Mucosa of gallbladder (tissue), 1 donor: ENCODE measurements at regions not wholly inside any gene's neighbourhood (a gene's known extent, or its start where the extent isn't known, plus 50 kb on each side); places are given as distances from the start of the nearest gene placed in this dataset.
"Not testable (repeated sequence)": the region's sequence is repeated elsewhere in the genome, so short reads cannot be mapped to it uniquely, and the experiment has no call there.

Experiments
- DNase-seq: peaks from one replicate; pipeline ENCODE4 v3.0.0-alpha.2; 2020; ENCODE audit warnings: low spot score
- donor health status: DM: no; HTN: no; CAD: no.

DNA sequence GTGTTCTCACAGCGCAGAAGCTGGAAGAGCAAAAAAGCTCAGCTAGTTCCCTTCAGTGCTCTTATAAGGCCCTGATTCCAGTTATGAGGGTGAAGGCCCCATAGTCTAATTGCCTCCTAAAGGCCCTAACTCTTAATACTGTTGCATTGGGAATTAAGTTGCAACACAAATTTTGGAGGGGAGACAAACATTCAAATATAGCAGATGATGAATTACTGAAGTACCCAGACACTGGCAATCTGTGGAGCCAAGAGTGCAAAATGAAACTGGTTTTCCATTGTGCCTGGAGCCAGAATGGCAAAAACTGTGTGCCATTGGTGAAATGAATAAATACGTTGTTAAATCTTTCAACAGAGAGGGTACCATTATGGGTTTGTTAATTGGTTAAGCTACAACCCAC lies 356.0 kb downstream of the PPARGC1A start:
- DNase-seq = no peak

DNA sequence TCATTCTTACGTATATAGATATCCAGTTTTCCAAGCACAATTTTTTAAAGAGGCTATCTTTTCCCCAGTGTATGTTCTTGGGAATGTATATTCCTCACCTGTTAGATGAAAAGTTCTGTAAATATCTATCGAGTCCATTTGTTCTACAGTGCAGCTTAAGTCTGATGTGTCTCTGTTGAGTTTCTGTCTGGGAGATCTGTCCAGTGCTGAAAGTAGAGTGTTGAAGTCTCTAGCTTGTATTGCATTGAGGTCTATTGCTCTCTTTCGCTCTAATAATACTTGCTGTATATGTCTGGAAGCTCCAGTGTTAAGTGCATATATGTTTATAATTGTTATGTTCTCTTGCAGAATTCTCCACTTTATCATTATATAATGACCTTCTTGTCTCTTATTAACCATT lies 373.1 kb downstream of the PPARGC1A start:
- DNase-seq = no peak

DNA sequence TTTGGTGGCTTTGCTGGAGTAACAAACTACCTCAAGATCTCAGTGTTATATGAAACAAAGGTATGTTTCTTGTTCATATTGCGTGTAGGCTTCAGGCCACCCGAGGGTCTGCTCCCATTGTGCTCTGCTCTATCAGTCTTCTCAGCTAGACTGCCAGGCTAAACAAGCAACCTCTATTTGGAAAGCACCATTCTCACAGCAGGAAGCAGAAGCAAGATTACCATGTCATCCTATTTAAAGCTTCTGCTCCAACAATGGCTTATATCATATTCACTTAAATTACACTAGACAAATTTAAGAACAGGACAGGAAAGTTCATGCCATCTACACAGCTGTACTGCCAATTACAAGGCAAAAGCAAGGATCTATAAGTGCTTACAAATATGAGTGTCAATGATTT lies 385.8 kb downstream of the PPARGC1A start:
- no peak for DNase-seq

DNA sequence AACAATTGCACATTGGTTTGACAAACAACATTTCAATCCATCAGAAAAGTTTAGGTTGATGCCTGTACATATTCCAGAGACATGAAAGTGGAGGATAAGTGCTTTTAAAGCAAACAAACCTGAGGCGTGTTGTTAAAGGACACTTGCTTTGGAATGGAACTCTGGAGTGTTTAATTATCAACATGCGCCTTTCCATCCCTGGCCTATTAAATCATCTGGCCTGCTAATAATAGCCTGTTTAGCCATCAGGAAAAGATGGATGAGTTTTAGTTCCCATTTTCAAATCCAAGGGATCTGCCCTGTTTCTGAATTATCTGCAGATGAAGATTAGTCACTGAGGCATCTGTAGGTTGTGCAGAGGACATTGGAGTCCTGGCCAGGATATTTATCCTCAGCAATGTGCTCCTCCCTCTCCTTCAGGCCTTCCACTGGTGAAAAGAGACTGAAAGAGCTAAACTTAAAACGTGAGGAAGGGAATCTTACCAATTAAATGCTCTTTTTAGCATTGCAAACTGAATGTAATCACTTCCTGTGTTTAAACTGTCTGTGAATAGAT lies 388.9 kb downstream of the PPARGC1A start:
- no peak for DNase-seq

DNA sequence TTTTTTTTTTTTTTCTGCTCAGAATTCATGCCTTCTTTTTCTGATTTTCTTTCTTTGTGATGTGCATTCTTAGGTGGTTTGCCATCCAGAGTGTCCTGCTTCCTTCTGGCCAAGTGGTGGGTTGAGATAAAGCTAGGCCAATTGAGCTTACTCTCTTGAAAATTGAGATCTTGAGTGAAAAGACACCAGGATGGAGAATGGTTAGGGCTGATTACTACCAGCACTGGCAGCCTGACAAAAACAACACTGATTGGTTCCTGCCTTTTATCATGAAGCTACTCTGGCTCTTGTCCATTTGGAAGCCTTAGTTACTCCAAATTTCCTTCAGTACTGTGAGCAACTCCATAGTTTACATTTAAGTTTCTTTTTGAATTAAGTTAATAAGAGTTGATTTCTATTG lies 404.0 kb downstream of the PPARGC1A start:
- no peak for DNase-seq

DNA sequence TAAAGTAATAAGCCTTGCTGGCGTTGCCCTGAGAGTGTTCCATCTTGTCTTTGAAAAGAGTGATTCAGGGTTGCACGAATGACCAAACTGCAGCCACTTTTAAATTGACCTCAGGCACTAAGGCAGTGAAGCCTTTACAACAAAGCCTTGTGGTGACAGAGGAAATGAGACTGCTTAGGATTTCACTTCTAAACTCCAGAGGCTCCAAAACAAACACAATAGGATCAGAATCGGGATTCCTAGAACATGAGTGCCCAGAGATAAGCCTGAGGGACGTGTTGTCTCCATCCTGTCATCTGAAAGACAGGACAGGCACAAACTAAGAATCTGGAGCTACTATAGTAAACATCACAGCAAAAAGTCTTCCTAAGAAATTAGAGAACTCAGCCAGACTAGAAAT lies 405.2 kb downstream of the PPARGC1A start:
- no peak for DNase-seq

DNA sequence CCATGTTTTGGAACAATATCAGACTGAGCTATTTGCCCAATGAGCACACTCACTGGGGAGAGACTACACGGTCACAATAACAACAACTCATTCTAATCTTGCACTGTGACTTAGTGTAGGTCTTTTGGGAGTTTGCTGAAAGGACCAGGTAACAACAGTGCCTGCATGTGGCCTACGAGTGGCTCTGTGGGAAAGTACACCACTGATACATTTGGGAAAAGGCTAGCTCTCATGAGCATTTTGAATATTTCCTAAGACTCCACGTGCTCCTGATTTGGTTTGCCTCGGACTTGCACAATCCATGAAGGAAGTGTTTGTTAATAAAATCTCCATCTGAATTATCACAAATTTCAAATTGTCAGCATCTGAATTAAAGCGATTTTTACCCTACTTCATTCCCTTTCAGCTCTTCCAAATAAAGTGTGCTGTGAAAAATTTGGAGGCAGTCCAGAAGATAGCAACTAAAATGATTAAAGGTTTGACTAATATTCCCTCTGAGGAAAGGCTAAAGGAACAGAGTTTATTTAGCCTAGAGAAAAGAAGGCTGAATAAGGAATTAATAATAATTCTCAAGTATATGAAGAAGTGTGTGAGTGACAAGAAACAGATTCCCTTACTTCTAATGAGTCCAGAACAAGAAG lies 406.4 kb downstream of the PPARGC1A start:
- DNase-seq = no peak

DNA sequence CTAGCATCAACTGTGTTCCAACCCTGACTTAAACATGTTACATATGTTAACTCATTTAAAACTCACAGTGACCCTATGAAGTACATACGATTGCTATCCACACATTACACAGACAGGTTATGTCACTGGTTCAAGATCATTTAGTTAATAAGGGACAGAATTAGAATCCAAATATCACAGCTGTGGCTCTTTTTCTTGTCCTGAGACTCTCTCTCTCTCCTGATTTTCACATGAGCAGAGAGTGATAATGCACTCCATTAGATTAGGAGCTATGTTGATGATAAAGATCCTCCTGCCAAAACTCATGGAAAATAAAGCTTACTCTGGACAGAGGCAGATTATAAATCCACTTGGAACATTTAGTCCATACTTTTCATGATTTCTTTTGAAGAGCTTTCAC lies 408.3 kb downstream of the PPARGC1A start:
- no peak for DNase-seq

DNA sequence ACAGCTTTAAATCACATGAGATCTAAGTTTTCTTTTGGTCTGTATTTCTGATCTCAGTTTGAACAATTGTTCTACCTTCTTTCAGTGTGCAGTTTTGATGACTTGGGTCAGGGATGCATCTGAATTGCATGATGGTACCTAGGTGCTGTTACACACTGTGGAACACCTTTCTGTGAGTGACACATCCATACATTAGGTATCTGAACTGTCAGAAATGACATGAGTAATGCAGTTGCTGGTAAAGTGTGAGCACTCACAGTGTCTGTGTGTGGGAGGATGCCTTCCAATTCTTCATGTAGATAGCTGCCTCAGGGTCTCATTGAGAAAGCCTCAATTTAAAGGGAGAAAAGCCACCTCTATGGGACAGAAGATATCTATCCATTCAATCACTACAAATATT lies 411.9 kb downstream of the PPARGC1A start:
- no peak for DNase-seq

DNA sequence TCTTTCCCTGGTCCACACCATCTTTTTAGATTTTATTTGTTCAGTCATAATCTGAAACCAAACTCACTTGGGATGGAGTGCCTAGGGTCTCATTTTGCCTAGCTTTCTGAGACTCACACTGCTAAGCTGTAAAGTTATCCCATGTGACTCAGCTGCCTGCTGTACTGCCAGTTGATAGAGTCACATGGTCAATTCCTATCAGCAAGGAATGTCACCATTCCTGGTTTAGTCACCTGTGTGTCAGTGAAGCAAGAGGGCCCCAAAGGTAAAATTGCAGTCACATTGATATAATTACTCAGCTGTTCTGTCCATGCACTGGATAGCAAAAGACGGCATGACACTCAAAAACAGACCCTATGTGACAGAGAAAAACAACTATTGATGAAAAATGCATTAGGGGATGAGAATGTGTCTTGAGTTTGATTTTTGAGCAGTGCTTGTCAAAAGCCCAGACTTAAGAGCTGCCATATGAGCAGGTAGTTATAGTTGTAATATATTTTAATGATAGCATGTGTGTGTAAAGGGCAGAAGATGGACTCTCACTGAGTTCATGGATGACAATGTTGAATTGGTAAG lies 413.2 kb downstream of the PPARGC1A start:
- DNase-seq = peak; percentile 32

DNA sequence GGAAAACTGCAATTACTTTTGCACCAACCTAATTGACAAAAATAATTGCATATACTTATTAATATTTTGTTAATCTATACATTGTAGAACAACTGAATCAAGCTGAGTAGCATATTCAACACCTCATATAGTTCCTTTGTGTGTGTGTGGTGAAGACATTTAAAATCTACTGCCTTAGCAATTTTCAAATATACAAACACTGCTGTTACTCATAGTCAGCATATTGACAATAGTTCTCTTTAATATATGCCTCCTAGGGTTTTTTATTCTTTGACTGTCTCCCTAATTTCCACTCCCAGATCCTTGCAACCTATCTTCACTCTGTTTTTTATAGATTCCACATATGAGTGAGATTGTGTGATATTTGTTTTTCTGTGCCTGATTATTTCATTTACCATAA lies 426.8 kb downstream of the PPARGC1A start:
- DNase-seq = no peak

DNA sequence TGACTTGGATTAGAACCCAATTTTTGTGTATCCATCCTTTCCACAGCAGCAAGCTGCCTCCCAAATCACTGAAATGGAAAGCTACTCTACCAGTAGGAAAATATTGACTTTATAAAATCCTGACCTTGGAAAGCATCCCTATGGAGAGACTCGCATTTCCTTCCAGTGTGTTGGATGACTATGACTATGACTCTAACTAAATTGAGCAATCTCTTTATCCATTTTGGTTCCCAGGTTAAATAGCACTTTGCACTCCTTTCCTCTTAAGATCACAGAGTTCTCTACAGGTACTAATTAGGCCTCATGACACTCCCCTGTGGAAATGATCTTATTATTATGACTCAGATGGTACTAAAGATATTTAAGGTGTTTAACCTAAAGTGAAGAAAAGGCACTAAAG lies 431.8 kb downstream of the PPARGC1A start:
- no peak for DNase-seq

DNA sequence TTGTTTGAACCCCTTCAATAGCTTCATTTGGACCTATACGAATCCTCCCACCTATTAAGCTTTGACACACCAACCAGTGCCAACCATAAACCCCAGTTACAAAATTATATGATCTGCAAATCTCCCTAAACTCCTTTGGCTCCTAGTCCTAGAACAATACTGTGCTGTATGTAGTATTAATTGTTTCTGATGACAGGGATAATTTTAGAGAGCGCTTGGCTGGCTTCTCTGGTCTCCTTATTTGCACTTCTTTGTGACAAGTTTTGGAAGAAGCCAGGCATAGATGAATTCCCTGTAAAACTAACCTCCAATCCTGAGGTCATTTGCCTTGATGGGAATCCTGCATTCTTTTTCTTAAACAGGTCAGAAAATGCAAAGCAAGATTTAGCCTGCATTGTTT lies 433.0 kb downstream of the PPARGC1A start:
- DNase-seq = no peak

DNA sequence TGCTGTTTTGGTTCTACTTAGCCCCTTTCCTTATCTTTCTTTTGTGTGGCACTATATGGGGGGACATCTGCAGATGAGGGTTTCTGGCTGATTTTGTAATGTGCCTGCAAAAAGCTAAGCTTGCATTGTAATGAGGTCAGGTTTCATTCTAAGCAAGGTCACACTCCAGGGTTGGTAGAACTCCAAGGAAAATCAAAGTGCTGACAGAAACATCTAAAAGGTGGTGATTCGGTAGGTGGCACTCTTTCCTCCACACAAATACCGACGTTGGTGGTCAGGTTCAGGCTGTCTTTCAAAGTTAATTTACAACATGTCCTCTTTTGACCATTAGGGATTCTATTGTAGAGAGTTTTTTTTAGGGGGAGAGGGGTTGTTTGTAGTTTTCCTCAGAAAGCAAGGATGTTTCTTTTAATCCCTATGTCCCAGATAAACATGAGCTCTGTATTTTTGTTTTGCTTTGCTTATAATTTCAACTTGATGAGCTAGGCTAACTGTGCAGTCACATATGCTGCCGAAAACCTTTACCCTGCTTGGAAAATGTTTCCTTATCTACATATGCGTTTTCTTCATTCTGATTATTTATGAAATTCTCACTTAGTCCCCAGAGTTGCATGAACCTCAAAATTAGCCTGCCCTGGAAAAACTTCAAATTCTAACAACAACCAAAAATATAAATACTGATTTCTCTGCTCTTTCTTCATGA lies 434.2 kb downstream of the PPARGC1A start:
- peak; percentile 16 for DNase-seq

DNA sequence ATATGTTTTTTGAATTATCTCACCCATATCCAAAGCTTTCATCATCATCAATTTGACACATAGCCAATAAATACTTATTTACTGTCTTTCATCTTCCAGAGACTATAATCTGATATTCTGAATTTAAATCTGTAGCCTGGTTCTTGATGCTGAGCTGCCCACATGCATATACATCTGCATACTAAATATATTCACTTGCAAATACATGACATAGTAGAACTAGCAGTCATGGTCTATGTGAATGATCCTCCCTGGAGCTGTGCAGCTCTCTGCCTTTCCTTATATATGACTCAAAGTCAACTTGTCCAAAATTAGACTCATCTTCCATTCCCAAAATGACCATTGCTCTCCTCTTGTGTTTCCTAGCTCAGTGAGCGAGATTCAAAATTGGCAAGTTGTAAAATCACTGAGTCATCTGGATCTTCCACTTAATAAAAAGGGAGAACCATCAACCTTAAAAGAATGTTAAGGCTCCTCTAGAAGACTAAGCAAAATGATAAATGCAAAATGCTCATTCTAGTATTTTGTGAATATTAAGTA lies 448.2 kb downstream of the PPARGC1A start:
- DNase-seq = no peak

DNA sequence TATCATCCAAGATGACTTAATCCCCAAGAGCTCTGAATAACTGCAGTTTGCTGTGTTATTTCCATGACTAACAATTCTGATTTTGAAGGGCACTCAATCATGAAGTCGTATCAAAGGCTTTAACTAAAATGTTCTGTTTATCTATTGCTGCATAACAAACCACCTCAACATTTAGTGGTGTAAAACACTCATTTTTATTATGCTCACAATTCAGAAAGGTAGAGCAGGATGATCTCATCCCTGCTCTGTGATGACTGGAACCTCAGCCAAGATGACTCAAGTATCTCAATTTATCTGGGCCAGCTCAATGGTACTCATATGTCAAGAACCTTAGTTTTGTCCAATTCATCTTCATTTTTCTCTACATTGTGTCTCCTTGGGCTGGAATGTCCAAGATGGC lies 451.1 kb downstream of the PPARGC1A start:
- no peak for DNase-seq

DNA sequence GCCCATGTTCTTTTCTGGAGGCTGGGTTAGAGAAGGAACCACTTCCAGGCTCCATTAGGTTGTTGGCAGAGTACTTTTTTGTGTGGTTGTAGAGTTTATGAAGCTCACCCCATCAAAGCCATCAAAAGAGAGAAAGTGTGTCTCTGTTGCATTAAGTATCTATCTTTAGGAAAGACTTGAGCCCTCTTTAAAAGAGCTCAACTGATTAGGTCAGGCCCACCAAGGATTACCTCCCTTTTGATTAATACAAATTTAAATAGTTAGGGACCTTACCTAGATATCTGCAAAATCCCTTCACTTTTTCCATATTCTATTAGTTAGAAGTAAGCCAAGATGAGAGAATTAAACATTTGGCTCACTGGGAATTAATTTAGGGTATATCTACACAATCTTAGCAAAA lies 460.4 kb downstream of the PPARGC1A start:
- DNase-seq = no peak

DNA sequence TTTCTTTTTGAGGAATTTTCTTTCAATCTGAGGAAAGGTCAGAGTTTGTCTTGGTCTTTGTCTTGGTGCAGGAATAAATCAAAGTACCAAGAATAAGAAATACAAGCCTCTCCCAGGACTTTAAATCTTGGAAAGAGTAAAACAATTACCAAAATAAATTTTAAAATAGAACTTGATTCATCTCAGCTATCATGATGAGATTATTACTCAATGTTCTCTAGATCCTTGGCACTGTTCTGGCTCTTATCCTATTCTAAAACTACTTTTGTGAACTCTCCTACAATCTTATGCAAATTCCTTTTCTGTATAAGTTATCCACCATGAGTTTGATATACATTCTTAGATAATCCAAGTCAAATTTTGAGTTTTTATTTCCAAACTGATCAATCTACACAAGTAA lies 464.3 kb downstream of the PPARGC1A start:
- no peak for DNase-seq

DNA sequence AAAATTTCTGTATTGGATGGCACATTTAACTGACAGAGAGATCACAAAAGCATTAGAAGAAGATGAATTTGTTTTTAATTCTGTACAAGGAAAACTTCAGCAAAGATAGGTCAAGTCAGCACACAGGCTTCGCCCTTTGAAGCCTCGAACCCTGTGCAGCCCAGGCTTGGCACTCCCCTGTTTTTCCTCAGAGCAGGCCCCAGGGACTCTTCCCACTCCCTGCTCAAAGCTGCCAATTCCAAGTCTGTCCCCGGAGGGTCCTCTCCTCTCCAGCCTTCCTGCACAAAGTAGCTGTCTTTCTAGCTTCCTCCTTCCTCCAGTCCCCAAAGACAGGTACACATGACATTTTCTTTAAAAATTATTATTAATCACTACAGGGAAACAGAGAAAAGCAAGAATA lies 466.3 kb downstream of the PPARGC1A start:
- DNase-seq = no peak

DNA sequence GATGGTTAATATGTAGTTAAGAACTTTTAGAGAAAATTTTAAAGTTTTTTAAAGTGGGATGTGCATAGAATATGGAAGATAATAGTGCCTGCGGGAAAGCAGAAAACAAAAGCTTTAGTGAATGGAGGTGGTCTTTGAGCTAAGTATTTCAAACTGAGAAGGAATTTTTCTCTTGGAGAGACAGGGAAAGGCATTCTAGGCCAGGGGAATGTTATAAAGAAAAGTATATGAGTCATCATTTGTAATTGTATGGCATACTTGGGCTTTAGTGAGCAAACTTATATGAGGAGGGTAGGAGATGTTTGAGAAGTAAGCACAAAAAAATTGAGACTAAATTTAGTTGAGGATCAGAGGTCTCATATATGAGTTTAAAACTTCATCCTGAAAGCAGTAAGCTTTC lies 467.0 kb downstream of the PPARGC1A start:
- no peak for DNase-seq

DNA sequence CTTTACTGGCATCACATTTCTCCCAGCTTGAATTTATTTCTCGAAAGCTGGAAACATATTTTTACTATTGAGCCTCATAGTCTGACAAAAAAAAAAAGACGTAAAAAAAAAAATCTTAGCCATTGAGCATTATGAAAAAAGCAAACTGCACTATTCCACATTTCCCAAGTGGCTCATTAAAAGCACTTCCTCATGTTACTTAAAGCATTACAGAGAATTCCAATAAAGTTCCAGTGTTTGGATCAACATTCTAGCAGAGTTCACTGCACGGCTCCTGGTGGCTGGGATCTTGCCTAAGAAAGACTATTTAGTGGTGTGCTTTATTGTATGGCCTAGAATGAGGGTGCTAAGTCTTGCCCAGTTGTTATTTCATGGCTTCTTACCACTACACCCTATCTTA lies 476.2 kb downstream of the PPARGC1A start:
- no peak for DNase-seq

DNA sequence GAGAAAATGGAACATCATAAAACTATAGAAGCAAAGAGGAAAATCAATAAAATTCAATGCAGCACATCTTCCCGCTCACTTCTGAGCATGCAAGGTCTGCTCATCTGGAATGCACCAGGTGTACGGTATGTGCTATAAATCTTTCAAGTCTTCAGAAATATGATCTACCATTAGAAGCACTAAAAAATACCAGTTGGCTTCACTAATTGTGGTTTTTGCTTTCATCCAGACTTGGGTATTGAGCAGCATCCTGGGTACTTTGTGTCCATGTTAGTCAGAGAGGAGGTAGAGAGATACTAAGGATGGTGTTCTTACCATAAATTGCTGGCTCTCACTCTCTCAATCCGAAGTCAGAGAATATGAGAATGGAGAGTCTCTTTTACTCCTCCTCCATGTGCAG lies 477.1 kb downstream of the PPARGC1A start:
- DNase-seq = no peak

DNA sequence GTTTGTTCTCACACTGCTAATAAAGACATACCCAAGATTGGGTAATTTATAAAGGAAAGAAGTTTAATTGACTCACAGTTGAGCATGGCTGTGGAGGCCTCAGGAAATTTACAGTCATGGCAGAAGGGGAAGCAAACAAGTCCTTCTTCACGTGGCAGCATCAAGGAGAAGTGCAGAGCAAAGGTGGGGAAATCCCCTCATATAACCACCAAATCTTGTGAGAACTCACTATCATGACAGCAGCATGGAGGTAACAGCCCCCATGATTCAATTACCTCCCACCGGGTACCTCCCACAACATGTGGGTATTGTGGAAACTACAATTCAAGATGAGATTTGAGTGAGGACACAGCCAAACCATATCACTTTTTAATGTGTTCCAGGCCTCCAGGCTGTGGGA lies 480.9 kb downstream of the PPARGC1A start:
- DNase-seq = not testable (repeated sequence)
